HEK293 (cell line): ENCODE measurements at regions not wholly inside any gene's neighbourhood (a gene's known extent, or its start where the extent isn't known, plus 50 kb on each side); places are given as distances from the start of the nearest gene placed in this dataset.

Source experiments
- HOXA7 ChIP-seq: sonication (generic); formaldehyde crosslinking; IDR thresholded peaks from 2 replicates; pipeline ENCODE4 v1.8.1; 2022; ENCODE audit warnings: missing genetic modification reagents, borderline replicate concordance
- SP7 ChIP-seq: fragments of 450-650 bp; formaldehyde crosslinking; IDR thresholded peaks from 2 replicates; pipeline ENCODE4 v1.5.1; 2016; ENCODE audit warnings: missing biosample characterization, missing genetic modification characterization
- ZNF558 ChIP-seq: fragments of 450-650 bp; formaldehyde crosslinking; IDR thresholded peaks from 2 replicates; pipeline ENCODE4 v1.5.1; 2016; ENCODE audit warnings: missing biosample characterization, missing genetic modification characterization
- TF ChIP-seq, protein P1 (sequence below): fragments of 450-650 bp; formaldehyde crosslinking; optimal IDR thresholded peaks from 2 replicates; pipeline ENCODE3; 2016; ENCODE audit warnings: missing biosample characterization, mild to moderate bottlenecking, missing genetic modification characterization

DNA sequence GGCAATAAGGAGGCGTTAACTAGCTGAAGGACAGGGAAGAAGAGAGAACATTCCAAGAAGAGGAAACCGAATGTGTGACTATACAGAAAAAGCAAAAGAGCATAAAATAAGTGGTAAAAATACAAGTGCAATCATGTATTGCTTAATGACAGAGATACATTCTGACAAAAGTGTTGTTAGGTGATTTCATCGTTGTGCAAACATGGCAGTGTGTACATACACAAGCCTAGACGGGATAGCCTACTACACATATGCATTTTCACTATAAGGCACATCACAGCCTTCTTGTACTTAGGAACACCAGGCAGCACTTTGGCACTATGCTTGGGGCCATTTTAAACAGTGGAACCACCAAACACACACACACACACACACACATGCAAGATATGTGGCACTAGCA lies 299.3 kb downstream of the BCAT1 start:
- TF ChIP-seq HOXA7 (CRISPR knock-in tag) (no peak), ZNF558 (no peak), SP7 (tag by site-specific recombination) (no peak)
- TF ChIP-seq, protein P1, sequence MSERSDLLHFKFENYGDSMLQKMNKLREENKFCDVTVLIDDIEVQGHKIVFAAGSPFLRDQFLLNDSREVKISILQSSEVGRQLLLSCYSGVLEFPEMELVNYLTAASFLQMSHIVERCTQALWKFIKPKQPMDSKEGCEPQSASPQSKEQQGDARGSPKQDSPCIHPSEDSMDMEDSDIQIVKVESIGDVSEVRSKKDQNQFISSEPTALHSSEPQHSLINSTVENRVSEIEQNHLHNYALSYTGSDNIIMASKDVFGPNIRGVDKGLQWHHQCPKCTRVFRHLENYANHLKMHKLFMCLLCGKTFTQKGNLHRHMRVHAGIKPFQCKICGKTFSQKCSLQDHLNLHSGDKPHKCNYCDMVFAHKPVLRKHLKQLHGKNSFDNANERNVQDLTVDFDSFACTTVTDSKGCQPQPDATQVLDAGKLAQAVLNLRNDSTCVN (tag by site-specific recombination) = no peak
